RPMI7951 (cell line): ENCODE measurements at regions not wholly inside any gene's neighbourhood (a gene's known extent, or its start where the extent isn't known, plus 50 kb on each side); places are given as distances from the start of the nearest gene placed in this dataset.
A peak's percentile ranks its signal among the peaks of the same experiment; 100 is the strongest.

Source experiments
- DNase-seq: peaks from one replicate; pipeline ENCODE4 v3.0.0-alpha.2; 2012; ENCODE audit warnings: low read depth

DNA sequence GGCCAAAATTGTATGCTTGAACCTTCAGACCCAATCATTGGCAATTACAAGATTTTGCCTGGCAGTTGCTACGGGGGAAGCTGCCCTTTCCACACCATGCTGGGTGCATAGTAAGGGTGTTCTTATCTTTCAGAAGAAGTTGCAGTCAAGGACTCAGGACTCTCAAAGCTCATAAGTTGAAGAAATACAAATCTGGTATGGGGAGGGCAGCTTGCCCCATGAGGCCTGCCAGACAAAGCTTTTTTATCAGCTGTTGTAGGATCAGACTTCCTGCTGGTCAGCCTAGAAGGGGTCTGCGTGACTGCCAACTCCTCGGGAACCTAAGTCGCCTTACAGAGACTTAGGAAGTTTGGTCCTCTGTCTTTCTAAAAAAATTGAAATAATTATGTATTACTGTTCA, 174.9 kb upstream of the TECRL start:
- DNase-seq, result no peak

DNA sequence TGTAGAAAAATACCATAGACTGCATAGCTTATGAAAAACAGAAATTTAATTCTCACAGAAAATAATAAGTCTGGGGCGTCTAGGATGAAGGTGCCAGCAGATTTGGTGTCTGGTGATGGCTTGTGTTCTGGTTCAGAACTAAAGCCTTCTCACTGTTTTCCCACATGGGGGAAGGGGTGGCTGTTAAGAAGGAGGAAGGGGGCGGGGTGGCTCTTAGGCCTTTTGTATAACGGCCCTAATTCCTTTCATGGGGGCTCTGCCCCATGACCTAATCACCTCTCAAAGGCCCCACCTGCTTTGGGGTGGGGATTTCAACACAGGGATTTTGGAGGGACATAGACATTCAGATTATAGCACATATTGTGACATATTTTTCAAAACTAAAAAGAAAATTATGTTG, 173.2 kb upstream of the TECRL start:
- no peak for DNase-seq

DNA sequence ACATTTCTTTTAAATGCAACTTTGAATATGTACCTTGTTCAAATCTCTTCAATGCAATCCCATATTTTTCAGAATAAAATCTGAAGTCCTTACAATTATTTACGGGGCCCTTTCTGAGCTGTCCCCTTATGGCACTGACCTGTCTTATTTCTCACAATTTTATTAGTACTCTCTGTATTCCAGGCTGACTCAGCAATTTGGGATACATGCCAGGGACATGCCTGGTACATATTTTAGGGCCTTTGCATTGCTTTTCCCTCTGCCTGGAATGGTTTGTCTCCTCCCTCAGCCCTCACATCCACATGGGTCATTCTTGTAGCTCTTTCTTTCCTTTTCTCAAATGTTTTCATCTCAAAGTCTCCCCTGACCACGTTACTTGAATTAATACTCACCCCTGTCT, 172.2 kb upstream of the TECRL start:
- DNase-seq, result peak; percentile 2

DNA sequence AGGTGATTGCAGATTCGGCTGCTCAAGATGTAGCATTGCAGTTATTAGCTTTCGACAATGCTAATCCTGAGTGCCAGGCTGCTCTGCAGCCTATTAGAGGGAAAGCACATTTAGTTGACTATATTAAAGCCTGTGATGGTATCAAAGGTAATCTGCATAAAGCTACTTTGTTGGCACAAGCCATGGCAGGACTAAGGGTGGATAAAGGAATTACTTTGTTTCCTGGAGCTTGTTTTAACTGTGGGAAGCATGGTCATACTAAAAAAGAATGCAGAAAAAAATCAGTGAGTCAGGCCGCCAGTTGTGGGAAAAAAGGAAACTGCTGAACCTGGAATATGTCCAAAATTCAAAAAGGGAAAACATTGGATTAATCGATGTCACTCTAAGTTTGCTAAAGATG, 154.9 kb upstream of the TECRL start:
- DNase-seq, result peak; percentile 4

DNA sequence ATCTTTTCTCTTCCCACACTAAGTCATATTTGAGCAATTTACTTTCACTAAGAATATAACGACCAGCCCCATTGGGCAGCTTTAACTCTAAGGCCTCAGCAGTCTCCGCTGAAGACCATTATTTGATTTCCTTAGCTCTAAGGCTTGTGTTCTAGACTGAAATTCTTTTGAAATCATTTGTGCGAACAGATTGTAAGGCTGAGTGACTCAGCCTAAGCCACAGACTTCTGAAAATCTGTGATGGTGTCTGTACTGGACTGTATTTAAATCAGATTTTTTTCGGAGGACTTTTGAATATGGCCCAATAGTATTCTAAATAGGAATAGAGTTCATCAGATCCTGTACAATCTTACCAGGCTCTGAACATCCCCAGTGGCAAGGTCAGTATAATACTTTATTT, 150.3 kb upstream of the TECRL start:
- DNase-seq, result no peak

DNA sequence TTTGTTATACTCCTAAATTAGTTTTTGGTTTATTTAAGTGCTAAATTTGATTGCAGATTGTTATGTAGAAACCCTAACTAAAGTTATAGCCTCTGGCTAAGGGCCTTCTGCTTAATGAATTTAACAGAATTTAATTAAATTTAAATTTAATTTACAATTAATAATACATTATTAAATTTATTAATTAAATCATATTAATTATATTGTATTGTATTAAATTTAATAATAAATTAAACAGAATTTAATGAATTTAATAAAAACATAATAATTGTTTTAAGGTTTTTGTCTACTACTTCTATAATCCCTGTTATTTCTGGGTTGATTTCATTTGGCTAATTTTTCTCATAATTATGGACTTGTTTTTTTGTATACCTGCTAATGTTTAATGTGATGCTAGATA, 141.9 kb upstream of the TECRL start:
- no peak for DNase-seq

DNA sequence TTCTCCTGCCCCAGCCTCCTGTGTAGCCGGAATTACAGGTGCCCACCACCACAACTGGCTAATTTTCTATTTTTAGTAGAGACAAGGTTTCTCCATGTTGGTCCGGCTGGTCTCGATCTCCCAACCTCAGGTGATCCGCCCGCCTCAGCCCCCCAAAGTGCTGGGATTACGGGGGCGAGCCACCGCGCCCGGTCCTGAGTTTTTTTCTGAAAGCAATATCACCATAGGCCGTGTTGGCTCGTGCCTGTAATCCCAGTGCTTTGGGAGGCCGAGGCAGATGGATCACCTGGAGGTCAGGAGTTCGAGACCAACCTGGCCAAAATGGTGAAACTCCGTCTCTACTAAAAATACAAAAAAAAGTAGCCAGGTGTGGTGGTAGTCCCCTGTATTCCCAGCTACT, 136.3 kb upstream of the TECRL start:
- DNase-seq, result no peak

DNA sequence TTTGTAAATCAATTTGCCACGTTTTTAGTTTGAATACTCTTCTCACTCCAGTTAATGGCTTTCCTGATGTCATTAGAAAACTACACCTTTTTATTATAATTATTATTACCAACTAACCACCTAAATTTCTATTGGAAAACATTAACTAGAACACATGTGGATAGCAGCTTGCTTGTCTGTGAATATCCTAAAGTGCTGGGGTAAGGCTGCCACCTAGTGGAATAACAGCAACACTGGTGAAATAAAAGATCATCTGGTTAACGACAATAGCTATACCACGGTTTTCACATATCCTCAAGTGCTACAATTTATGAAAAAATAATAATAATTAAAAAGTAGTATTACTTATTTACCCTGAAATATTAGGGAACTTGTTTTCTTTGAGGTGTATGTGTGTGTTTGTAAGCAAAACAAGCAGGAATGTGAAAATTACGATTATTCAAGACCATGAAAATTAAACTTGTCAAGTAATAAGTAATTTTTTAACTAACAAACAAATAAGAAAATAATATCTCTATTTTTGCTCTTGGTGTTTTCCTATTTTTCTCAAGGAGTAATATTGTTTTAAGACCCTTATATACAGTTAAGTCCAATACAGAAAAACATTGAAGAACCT, 130.1 kb upstream of the TECRL start:
- DNase-seq, result peak; percentile 45

DNA sequence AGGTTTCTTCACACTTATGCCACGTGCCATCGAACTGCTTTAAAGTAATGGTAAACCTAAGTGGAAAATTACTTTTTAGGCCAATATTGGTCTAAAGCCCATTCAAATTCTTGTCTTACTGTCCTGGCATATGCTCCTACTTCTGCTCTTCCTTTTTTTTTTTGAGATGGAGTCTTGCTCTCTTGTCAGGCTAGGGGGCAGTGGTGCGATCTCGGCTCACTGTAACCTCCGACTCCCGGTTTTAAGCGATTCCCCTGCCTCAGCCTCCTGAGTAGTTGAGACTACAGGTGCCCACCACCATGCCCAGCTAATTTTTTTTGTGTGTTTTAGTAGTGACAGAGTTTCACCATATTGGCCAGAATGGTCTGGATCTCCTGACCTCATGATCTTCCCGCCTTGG, 129.0 kb upstream of the TECRL start:
- peak; percentile 2 for DNase-seq

DNA sequence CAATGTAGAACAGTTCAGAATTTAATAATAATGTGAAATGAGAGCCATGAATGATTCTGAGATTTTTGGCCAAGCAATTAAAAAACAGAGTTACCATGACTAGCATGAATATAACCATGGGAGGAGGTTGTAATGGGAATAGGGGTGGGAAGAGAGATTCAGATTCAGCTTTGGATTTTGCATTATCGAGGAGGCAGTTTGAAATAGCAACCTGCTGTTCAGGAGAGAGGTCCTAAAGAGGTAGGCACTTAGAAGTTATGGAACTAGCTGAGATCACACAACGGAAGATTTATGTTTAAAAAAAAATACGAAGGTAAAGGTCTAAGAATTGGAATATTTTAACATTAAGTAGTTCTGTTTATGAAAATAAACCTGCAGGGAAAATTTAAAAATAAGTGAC, 124.4 kb upstream of the TECRL start:
- no peak for DNase-seq

DNA sequence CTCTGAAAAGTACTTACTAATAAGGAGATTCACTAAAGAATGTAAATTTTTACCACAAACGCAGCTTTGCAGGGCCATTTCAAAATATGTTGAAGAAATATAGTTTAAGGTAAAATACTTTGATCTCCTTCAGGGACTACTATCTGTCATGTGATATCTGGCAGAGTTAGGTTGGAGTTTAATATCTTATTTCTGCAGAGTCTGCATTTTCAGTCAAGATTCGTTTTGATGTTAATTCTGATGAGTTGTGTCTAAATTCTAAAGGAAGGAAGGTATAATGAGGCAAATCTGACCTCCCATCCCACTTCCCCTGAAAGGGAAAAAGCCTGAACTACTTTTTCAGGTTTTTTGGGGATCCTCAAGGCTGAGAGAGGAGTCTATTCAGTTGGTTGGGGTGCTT, 123.9 kb upstream of the TECRL start:
- DNase-seq, result no peak

DNA sequence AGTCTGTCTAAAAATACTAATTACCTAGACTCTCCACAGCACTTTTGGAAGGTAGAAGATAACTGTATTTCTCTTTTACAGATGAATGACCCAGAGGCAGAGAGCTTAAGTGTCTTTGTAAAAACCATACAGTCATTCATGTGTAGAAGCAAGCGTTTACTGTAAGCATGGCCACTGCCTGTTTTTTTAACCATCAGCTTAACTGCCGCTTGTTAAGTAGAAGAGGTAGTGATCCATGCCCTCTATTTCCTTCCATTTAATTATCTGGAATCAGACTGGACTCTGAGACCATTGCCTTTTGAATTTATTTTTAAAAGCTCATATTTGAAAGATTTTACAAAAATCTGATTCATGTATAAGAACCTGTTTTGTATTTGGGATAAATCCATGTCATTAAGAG, 111.2 kb upstream of the TECRL start:
- DNase-seq, result no peak

DNA sequence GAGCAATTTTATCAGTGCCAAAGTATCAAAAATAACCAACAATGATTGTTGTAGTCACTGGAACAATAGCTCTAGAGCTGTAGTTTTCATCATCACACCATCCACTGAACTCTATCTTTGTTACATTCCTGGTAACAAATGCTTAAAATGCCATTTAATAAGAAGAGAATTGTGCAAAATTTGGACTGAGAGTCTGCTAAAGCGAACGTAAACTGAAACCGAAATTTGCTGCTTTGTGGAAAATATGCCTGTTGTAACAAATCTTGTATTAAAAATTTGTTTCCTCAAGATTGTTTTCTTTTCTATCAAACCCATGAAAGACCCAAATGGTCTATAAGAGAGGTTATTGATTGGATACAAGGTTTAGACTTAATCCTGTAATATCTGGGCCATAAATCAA, 109.3 kb upstream of the TECRL start:
- no peak for DNase-seq

DNA sequence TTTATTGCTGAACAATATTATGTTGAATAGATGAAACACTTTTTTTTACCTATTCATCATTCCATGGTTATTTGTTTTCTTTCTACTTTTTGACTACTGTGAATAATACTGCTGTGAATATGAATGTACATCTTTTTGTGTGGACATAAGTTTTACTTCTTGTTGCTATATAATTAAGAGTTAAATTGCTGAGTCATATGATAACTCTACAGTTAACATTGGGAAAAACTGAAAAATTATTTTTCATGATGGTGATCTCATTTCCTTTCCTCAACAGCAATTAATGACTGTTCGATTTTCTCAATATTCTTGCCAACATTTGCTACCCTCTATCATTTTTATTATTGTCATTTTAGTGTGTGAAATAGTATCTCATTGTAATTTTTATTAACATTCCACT, 106.9 kb upstream of the TECRL start:
- no peak for DNase-seq

DNA sequence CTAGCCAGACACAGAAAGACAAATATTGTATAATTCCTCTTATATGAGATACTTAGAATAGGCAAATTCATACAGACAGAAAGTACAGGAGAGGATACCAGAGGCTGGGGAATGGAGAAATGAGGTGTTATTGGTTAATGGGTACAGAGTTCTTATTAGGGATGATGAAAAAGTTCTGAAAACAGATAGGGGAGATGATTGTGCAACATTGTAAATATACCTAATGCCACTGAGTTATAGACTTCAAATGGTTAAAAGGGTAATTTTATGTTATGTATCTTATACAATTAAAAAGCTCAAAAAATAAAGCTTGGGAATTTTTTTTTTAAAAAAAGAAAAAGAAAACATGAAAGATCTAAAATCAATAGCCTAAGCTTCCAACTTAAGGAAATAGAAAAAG, 98.8 kb upstream of the TECRL start:
- no peak for DNase-seq

DNA sequence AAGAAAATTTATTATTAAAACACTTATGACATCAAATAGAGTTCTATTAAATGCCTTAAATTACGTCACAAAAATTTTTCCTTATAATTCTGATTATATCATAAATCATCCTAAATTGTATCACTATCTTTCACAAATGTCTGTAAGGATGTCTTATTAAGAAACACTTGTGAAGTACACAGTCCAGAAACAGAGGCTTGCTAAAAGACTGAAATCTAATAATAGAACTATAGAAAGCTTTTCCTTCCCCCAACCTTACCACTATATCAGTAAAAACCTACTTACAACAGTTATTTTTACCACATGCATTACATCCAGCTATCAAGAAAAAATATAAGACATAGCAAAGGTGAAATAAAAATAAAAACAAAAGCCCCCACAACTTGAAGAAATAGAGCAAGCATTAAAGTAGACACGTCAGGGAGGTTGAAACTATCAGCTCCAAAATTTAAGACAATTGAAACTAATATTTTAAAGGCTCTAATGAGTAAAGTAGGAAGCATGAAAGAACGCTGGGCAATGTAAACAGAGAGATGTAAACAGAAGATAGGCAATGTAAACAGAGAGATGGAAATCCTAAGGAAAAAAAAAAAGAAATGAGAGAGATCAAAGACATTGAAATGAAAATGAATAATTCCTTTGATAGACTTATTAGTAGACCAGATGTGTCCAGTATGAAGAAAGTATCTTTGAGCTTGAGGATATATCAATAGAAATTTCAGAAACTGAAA, 94.9 kb upstream of the TECRL start:
- no peak for DNase-seq

DNA sequence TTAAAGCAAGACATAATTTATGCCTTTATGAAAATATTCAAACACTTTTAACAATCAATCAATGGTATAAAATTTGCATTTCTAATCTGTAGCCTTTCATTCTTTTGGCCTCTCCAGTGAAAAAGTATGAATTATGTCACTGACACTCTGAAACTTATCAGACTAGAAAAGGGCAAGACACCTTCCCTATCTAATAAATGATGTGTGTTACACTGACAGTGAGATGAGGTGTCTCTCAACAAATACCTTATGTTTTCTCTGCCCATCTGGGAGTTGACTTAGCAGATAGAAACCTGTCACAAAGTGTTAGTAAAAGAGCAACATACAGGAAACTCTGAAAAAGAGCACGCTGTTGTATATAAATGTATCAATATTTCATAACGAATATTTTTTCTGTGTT, 94.2 kb upstream of the TECRL start:
- DNase-seq, result no peak

DNA sequence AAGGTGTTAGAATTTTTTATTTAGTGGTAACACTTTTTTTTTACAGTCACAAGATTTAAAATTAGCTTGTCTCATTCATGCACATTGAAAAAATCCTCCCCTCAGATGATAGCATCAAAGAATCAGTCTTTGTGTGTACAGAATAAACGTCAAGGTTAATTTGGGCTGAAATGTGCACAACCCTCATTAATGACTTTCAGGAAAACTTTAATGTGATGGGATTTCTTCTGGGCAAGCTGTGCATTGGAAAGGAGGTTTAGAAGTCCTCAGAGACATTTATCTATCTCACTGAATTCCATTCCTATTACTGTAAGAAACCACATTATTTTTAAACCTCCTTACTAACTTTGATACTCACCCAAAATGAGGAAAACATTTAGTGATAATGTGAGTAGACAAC, 88.2 kb upstream of the TECRL start:
- DNase-seq, result no peak

DNA sequence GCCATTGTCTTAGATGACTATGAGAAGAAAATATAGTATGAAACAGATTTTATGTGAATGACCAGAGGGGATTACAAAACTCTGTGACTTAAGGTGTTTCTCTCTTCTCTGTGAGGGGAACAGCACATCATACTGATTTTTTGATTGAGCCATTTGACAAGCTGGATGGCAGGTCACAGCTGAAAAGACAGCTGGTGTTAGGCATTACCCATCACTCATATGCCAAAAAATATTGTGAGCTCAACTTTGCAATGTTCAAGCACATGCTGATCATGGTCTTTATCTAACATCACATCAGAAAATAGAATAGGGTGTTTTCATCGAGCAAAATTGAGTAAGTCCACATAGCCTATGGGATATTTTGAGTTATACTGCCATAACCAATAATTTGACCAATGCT, 86.7 kb upstream of the TECRL start:
- DNase-seq, result no peak

DNA sequence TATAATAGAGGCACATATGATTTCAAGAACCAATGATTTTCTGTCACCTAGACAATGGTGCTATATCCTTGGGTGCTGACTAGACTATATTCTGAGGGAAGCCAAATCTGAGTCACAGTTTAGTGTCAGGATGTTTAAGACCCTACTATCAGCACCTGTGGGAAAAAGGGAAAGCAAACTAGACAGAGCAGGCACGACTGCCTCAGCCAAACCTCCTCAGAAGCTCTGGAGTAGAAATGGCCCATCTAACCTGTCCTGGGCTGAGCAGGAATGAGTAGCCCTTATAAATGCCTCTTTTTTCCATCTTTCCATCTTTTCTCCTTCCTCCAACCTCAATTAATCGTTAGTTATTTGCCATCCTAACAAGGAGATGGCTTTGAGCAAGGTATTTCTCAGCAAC, 80.4 kb upstream of the TECRL start:
- no peak for DNase-seq

DNA sequence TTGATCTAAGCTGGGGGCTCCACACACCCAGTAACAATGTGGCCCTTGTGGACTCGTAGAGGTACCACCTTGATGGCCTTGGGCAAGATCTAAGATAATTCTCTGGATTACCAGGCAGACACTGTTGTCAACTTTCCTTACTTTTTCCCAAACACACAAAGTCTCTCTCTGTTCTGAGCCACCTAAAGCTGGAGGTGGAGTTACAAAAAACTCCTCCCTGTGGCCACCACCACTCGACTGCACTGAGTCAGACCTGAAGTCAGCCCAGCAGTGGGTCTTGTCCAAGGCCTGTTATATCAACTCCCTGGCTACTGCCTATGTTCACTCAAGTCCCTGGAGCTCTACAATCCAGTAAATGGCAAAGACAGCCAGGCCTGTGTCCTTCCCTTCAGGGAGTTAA, 70.1 kb upstream of the TECRL start:
- no peak for DNase-seq

DNA sequence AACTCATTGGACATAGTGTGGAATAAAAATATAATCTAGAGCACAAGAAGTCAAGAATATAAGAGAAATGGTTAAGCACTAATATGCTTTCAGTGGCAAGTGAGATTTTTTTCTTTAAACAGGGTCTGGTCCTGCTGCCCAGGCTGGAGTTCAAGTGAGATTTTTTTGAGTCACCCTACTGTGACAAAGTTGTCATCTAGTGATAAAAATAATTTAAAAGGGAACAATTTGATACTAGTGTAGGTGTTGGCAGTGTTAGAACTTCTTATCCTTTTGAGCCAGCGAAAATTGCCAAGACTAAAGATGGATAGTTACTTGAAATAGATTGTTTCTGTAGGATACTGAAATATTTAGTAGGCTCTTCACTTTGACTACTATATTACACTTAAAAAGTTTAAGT, 67.9 kb upstream of the TECRL start:
- DNase-seq, result no peak

DNA sequence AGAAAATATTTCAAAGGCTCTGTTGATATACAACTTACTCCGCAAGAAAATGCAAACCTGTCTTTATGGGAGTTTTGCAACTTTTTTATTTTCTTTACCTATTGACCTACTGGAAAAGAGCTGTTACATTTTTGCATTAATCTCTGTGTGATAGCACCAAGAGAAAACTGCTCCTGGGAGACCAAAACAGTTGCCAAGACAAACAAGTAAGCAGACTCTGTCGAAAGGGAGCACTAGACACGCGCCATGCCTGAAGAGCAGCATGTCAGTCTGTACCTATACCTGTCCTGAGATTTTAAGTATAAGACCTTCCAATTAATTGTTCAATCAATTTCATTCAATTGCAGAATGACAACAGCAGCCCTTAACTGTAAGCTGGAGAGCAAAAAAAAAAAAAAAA, 56.0 kb upstream of the TECRL start:
- DNase-seq, result no peak

DNA sequence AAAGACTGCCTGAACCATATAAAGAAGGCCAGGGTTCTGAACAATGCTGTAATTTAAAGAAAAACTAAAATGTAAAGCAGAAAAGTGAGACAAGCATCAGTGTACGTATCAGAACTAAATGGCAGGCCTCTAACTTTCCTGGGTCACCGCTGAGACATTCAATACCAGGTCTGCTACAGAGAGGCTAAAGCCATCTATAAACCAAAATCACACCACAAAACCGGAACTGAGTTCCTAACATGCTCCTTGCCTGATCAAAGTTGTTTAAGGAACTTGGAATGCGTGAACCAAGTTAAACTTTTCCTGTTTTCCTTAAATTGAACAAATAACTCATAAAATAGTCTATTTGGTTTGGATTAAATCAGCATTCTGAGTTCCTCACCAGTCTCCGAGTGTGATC, 55.3 kb upstream of the TECRL start:
- no peak for DNase-seq
